OCI-LY1 (cell line): ENCODE measurements at regions not wholly inside any gene's neighbourhood (a gene's known extent, or its start where the extent isn't known, plus 50 kb on each side); places are given as distances from the start of the nearest gene placed in this dataset.

Source experiments
- H2AFZ ChIP-seq: fragments of 200-600 bp; sonication (generic), shearing (Covaris generic); 2 replicates; pipeline ENCODE4 v1.6.0; 2014; ENCODE audit warnings: antibody characterized with exemption, mild to moderate bottlenecking, low read length
- H3F3A ChIP-seq: fragments of 200-600 bp; sonication (generic), shearing (Covaris generic); 2 replicates; pipeline ENCODE4 v1.6.0; 2014; ENCODE audit warnings: mild to moderate bottlenecking, antibody characterized with exemption, low read length, moderate library complexity; ENCODE audit not compliant: insufficient read depth
- H3K27ac ChIP-seq: fragments of 200-600 bp; sonication (generic); 2 replicates; pipeline ENCODE4 v1.5.1; 2014; ENCODE audit warnings: low read length, mixed run types, mild to moderate bottlenecking, low read depth; ENCODE audit not compliant: poor library complexity, severe bottlenecking
- H3K27me3 ChIP-seq: fragments of 200-600 bp; sonication (generic); 2 replicates; pipeline ENCODE4 v1.6.0; 2014; ENCODE audit warnings: antibody characterized with exemption, mild to moderate bottlenecking, low read length, moderate library complexity; ENCODE audit not compliant: insufficient read depth
- H3K36me3 ChIP-seq: fragments of 200-600 bp; sonication (generic); 2 replicates; pipeline ENCODE4 v1.6.1; 2014; ENCODE audit warnings: mild to moderate bottlenecking, antibody characterized with exemption, low read length, moderate library complexity, mixed read lengths; ENCODE audit not compliant: insufficient read depth
- H3K4me1 ChIP-seq: fragments of 200-600 bp; sonication (generic); 2 replicates; pipeline ENCODE4 v1.5.1; 2014; ENCODE audit warnings: mild to moderate bottlenecking, low read length, moderate library complexity; ENCODE audit not compliant: insufficient read depth, severe bottlenecking
- H3K4me2 ChIP-seq: fragments of 200-600 bp; sonication (generic), shearing (Covaris generic); 2 replicates; pipeline ENCODE4 v1.6.1; 2014; ENCODE audit warnings: low read length
- H3K4me3 ChIP-seq: fragments of 200-600 bp; sonication (generic); 2 replicates; pipeline ENCODE4 v1.5.1; 2014; ENCODE audit warnings: low read length, low read depth, mild to moderate bottlenecking, mixed read lengths; ENCODE audit not compliant: poor library complexity, severe bottlenecking
- H3K79me2 ChIP-seq: fragments of 200-600 bp; shearing (Covaris generic); 2 replicates; pipeline ENCODE4 v1.6.1; 2016; ENCODE audit warnings: mixed run types, low read length, mixed read lengths; ENCODE audit not compliant: insufficient read depth
- H3K9ac ChIP-seq: fragments of 200-600 bp; sonication (generic), shearing (Covaris generic); 2 replicates; pipeline ENCODE4 v1.6.1; 2014; ENCODE audit warnings: mild to moderate bottlenecking, low read length, mixed read lengths
- H3K9me2 ChIP-seq: fragments of 200-600 bp; sonication (generic), shearing (Covaris generic); 2 replicates; pipeline ENCODE4 v1.6.1; 2014; ENCODE audit warnings: low read depth, mild to moderate bottlenecking, low read length, mixed read lengths
- H3K9me3 ChIP-seq: fragments of 200-600 bp; shearing (Covaris generic); 2 replicates; pipeline ENCODE4 v1.6.1; 2014; ENCODE audit warnings: low read length, mixed read lengths
- H4K20me1 ChIP-seq: fragments of 200-600 bp; sonication (generic), shearing (Covaris generic); 2 replicates; pipeline ENCODE4 v1.6.0; 2016; ENCODE audit warnings: mild to moderate bottlenecking, low read length; ENCODE audit not compliant: insufficient read depth
- EZH2 ChIP-seq: fragments of 200-600 bp; sonication (generic), shearing (Covaris generic); IDR thresholded peaks from 2 replicates; pipeline ENCODE4 v1.8.0; 2017; ENCODE audit warnings: borderline replicate concordance, mixed run types, mild to moderate bottlenecking, antibody characterized with exemption, low read length, moderate library complexity, mixed read lengths
- TF ChIP-seq, protein P1 (sequence below): fragments of 200-600 bp; sonication (generic), shearing (Covaris generic); IDR thresholded peaks from 2 replicates; pipeline ENCODE4 v1.5.1; 2017; ENCODE audit warnings: mild to moderate bottlenecking, antibody characterized with exemption, low read length, moderate library complexity, mixed read lengths

- H2AFZ ChIP-seq, result no peak overlapping the region
Measured at GRCh38 chr2:33903701-33904100, 304.6 kb upstream of the FAM98A start.

GRCh38 chr2:33903215-33903614, 304.1 kb upstream of the FAM98A start:
- H3K4me2 ChIP-seq, result no peak overlapping the region
- no peak overlapping the region for H3K9ac ChIP-seq
- no peak overlapping the region for H2AFZ ChIP-seq
- H3K4me3 ChIP-seq, result no peak overlapping the region
- no peaks in the 10 kb centered on the region for H3K4me1 ChIP-seq
- TF ChIP-seq, protein P1, sequence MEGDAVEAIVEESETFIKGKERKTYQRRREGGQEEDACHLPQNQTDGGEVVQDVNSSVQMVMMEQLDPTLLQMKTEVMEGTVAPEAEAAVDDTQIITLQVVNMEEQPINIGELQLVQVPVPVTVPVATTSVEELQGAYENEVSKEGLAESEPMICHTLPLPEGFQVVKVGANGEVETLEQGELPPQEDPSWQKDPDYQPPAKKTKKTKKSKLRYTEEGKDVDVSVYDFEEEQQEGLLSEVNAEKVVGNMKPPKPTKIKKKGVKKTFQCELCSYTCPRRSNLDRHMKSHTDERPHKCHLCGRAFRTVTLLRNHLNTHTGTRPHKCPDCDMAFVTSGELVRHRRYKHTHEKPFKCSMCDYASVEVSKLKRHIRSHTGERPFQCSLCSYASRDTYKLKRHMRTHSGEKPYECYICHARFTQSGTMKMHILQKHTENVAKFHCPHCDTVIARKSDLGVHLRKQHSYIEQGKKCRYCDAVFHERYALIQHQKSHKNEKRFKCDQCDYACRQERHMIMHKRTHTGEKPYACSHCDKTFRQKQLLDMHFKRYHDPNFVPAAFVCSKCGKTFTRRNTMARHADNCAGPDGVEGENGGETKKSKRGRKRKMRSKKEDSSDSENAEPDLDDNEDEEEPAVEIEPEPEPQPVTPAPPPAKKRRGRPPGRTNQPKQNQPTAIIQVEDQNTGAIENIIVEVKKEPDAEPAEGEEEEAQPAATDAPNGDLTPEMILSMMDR, result no peak
- no peak for TF ChIP-seq EZH2
- H3K27me3 ChIP-seq, result no peaks in the 10 kb centered on the region
- no peaks in the 10 kb centered on the region for H4K20me1 ChIP-seq
- no peak overlapping the region for H3K27ac ChIP-seq
- no peaks in the 10 kb centered on the region for H3K9me2 ChIP-seq
- no peaks in the 10 kb centered on the region for H3K36me3 ChIP-seq
- H3F3A ChIP-seq, result no peaks in the 10 kb centered on the region
- no peaks in the 10 kb centered on the region for H3K79me2 ChIP-seq
- no peaks in the 10 kb centered on the region for H3K9me3 ChIP-seq

More at GRCh38 chr2:33903701-33904100, 304.6 kb upstream of the FAM98A start:
- no peak overlapping the region for H3K9ac ChIP-seq
- H3K9me2 ChIP-seq, result no peaks in the 10 kb centered on the region
- H3K4me1 ChIP-seq, result no peaks in the 10 kb centered on the region
- H3K36me3 ChIP-seq, result no peaks in the 10 kb centered on the region
- no peaks in the 10 kb centered on the region for H4K20me1 ChIP-seq
- no peaks in the 10 kb centered on the region for H3K79me2 ChIP-seq
- no peak overlapping the region for H3K4me3 ChIP-seq
- TF ChIP-seq, protein P1, result no peak
- no peak for TF ChIP-seq EZH2
- no peaks in the 10 kb centered on the region for H3K27me3 ChIP-seq
- H3K9me3 ChIP-seq, result no peaks in the 10 kb centered on the region
- H3F3A ChIP-seq, result no peaks in the 10 kb centered on the region
- H3K4me2 ChIP-seq, result no peak overlapping the region
- H3K27ac ChIP-seq, result no peak overlapping the region

GRCh38 chr2:33900610-33901009, 301.5 kb upstream of the FAM98A start:
- no peak overlapping the region for H3K9ac ChIP-seq
- no peak overlapping the region for H3K27ac ChIP-seq
- H3K4me3 ChIP-seq, result no peak overlapping the region
- H3K9me2 ChIP-seq, result no peaks in the 10 kb centered on the region
- no peaks in the 10 kb centered on the region for H3K27me3 ChIP-seq
- no peaks in the 10 kb centered on the region for H3K9me3 ChIP-seq
- no peaks in the 10 kb centered on the region for H3F3A ChIP-seq
- H4K20me1 ChIP-seq, result no peaks in the 10 kb centered on the region
- no peaks in the 10 kb centered on the region for H3K79me2 ChIP-seq
- TF ChIP-seq, protein P1, result no peak
- no peak for TF ChIP-seq EZH2
- no peaks in the 10 kb centered on the region for H3K4me1 ChIP-seq
- H2AFZ ChIP-seq, result no peak overlapping the region
- no peaks in the 10 kb centered on the region for H3K36me3 ChIP-seq
- no peak overlapping the region for H3K4me2 ChIP-seq
